H9 (cell line): ENCODE measurements at regions not wholly inside any gene's neighbourhood (a gene's known extent, or its start where the extent isn't known, plus 50 kb on each side); places are given as distances from the start of the nearest gene placed in this dataset.

ENCODE experiments used
- DNase-seq: peaks from one replicate; pipeline ENCODE4 v3.0.0-alpha.2; 2017
- H2AFZ ChIP-seq: one replicate; pipeline ENCODE4 v1.6.1; 2013; ENCODE audit warnings: mild to moderate bottlenecking, low read length, control low read depth, moderate library complexity
- H2AK5ac ChIP-seq: 2 replicates; pipeline ENCODE4 v1.6.1; 2013; ENCODE audit warnings: low read length, control low read depth, mixed read lengths; ENCODE audit not compliant: insufficient read length
- H2BK120ac ChIP-seq: one replicate; pipeline ENCODE4 v1.6.1; 2013; ENCODE audit warnings: low read depth, mild to moderate bottlenecking, low read length, control low read depth, inconsistent platforms; ENCODE audit not compliant: poor library complexity, severe bottlenecking
- H2BK12ac ChIP-seq: 2 replicates; pipeline ENCODE4 v1.6.1; 2013; ENCODE audit warnings: low read length, control low read depth, mixed read lengths, low read depth; ENCODE audit not compliant: insufficient read length
- H2BK15ac ChIP-seq: 2 replicates; pipeline ENCODE4 v1.6.1; 2013; ENCODE audit warnings: low read depth, low read length, control low read depth
- H2BK20ac ChIP-seq: one replicate; pipeline ENCODE4 v1.6.1; 2013; ENCODE audit warnings: low read depth, mild to moderate bottlenecking, low read length, control low read depth, inconsistent platforms; ENCODE audit not compliant: poor library complexity, severe bottlenecking
- H2BK5ac ChIP-seq: 2 replicates; pipeline ENCODE4 v1.6.1; 2013; ENCODE audit warnings: low read length, control low read depth, mixed read lengths; ENCODE audit not compliant: insufficient read length
- H3K14ac ChIP-seq: 2 replicates; pipeline ENCODE4 v1.6.1; 2013; ENCODE audit warnings: low read length, control low read depth; ENCODE audit not compliant: insufficient read depth
- H3K18ac ChIP-seq: 2 replicates; pipeline ENCODE4 v1.6.1; 2013; ENCODE audit warnings: low read depth, mild to moderate bottlenecking, mixed read lengths, low read length, control low read depth; ENCODE audit not compliant: insufficient read length
- H3K23ac ChIP-seq: 2 replicates; pipeline ENCODE4 v1.6.1; 2013; ENCODE audit warnings: low read length, control low read depth, mixed read lengths, low read depth; ENCODE audit not compliant: insufficient read length
- H3K23me2 ChIP-seq: 2 replicates; pipeline ENCODE4 v1.6.1; 2013; ENCODE audit warnings: low read depth, mild to moderate bottlenecking, mixed read lengths, low read length, control low read depth; ENCODE audit not compliant: insufficient read length, poor library complexity, severe bottlenecking
- H3K27ac ChIP-seq: 2 replicates; pipeline ENCODE4 v1.5.1; 2013; ENCODE audit warnings: low read length, control low read depth, mixed read lengths, low read depth; ENCODE audit not compliant: insufficient read length
- H3K27me3 ChIP-seq: 2 replicates; pipeline ENCODE4 v1.6.1; 2013; ENCODE audit warnings: low read length, control low read depth, inconsistent platforms; ENCODE audit not compliant: insufficient read depth
- H3K4ac ChIP-seq: 2 replicates; pipeline ENCODE4 v1.6.1; 2013; ENCODE audit warnings: low read depth, mild to moderate bottlenecking, control low read depth, inconsistent platforms, low read length, moderate library complexity
- H3K4me1 ChIP-seq: 2 replicates; pipeline ENCODE4 v1.6.1; 2013; ENCODE audit warnings: low read length, control low read depth, inconsistent platforms; ENCODE audit not compliant: insufficient read depth
- H3K4me2 ChIP-seq: 2 replicates; pipeline ENCODE4 v1.6.1; 2013; ENCODE audit warnings: low read length, control low read depth, mixed read lengths; ENCODE audit not compliant: insufficient read length, insufficient read depth
- H3K56ac ChIP-seq: 2 replicates; pipeline ENCODE4 v1.6.1; 2013; ENCODE audit warnings: low read depth, mild to moderate bottlenecking, mixed read lengths, low read length, control low read depth; ENCODE audit not compliant: insufficient read length
- H3K79me1 ChIP-seq: 2 replicates; pipeline ENCODE4 v1.6.1; 2013; ENCODE audit warnings: low read depth, mild to moderate bottlenecking, moderate library complexity, low read length, control low read depth, inconsistent platforms; ENCODE audit not compliant: insufficient read depth, poor library complexity, severe bottlenecking
- H3K79me2 ChIP-seq: 2 replicates; pipeline ENCODE4 v1.6.1; 2013; ENCODE audit warnings: low read length, control low read depth, inconsistent platforms; ENCODE audit not compliant: insufficient read depth
- H3K9ac ChIP-seq: 2 replicates; pipeline ENCODE4 v1.6.1; 2013; ENCODE audit warnings: low read length, control low read depth, mixed read lengths; ENCODE audit not compliant: insufficient read length; ENCODE audit errors: extremely low read depth
- H3K9me3 ChIP-seq: one replicate; pipeline ENCODE4 v1.6.1; 2013; ENCODE audit warnings: low read depth, low read length, inconsistent platforms; ENCODE audit not compliant: control insufficient read depth
- H3T11ph ChIP-seq: one replicate; pipeline ENCODE4 v1.6.1; 2013; ENCODE audit warnings: mild to moderate bottlenecking, low read length, control low read depth, inconsistent platforms
- H4K20me1 ChIP-seq: one replicate; pipeline ENCODE4 v1.6.1; 2013; ENCODE audit not compliant: control insufficient read depth, insufficient read length, insufficient read depth
- H4K5ac ChIP-seq: 2 replicates; pipeline ENCODE4 v1.6.1; 2013; ENCODE audit warnings: low read depth, mild to moderate bottlenecking, mixed read lengths, low read length, control low read depth; ENCODE audit not compliant: insufficient read length
- H4K8ac ChIP-seq: replicated peaks from 2 replicates; pipeline ENCODE4 v1.6.1; 2013; ENCODE audit warnings: low read length, control low read depth, mixed read lengths, low read depth; ENCODE audit not compliant: insufficient read length
- H4K91ac ChIP-seq: 2 replicates; pipeline ENCODE4 v1.6.1; 2013; ENCODE audit warnings: low read depth, mild to moderate bottlenecking, moderate library complexity, mixed read lengths, low read length, control low read depth; ENCODE audit not compliant: insufficient read length
- H3K27ac Mint-ChIP-seq, 3 experiments: 2 replicates in 2 of 3; 3 replicates in 1 of 3; pipeline ENCODE4 v1.8.0; 2020 to 2021; ENCODE audit warnings: mixed read lengths in 3 of 3, mild to moderate bottlenecking in 1 of 3, moderate library complexity in 1 of 3
- H3K27me3 Mint-ChIP-seq: 2 replicates; pipeline ENCODE4 v1.8.0; 2021; ENCODE audit warnings: low read depth, mild to moderate bottlenecking, moderate library complexity, mixed read lengths
- H3K36me3 Mint-ChIP-seq, 3 experiments: 2 replicates in 2 of 3; 3 replicates in 1 of 3; pipeline ENCODE4 v1.8.0; 2020 to 2021; ENCODE audit warnings: low read depth in 3 of 3, mixed read lengths in 3 of 3; ENCODE audit not compliant: insufficient read depth in 1 of 3
- H3K4me1 Mint-ChIP-seq, 2 experiments: 2 replicates each; pipeline ENCODE4 v1.8.0; 2020; ENCODE audit warnings: mixed read lengths in 2 of 2
- H3K4me3 Mint-ChIP-seq, 2 experiments: 2 replicates in 1 of 2; 3 replicates in 1 of 2; pipeline ENCODE4 v1.8.0; 2020 to 2021; ENCODE audit warnings: mild to moderate bottlenecking in 2 of 2, mixed read lengths in 2 of 2, moderate library complexity in 1 of 2
- H3K9me3 Mint-ChIP-seq, 2 experiments: 2 replicates in 1 of 2; 3 replicates in 1 of 2; pipeline ENCODE4 v1.8.0; 2020; ENCODE audit warnings: mild to moderate bottlenecking in 2 of 2, mixed read lengths in 2 of 2, moderate library complexity in 1 of 2
- CTCF ChIP-seq: fragments of 200-600 bp; sonication (generic); conservative IDR thresholded peaks from 3 replicates; pipeline ENCODE4 v1.8.0; 2021; ENCODE audit warnings: antibody characterized with exemption, mild to moderate bottlenecking
- WGBS: extraction: QIAGEN DNeasy Blood & Tissue Kit; methylation state at CpG from one replicate; pipeline ENCODE4 v1.1.7; 2013; ENCODE audit warnings: missing lambda C conversion rate, low lambda C conversion rate, mixed read lengths; ENCODE audit not compliant: insufficient read length; ENCODE audit errors: extremely low coverage; 5-methylcytosine and 5-hydroxymethylcytosine counted together

- Histone ChIP-seq H2BK12ac (no peak overlapping the region), H4K91ac (no peak overlapping the region), H4K5ac (no peak overlapping the region), H3K18ac (no peak overlapping the region), H3K56ac (no peak overlapping the region), H3K27me3 (no peaks in the 10 kb centered on the region), H3K4me1 (peaks cover 4% of the 10 kb centered on the region; the same call in 1 of the 2 replicates), H3K79me2 (no peaks in the 10 kb centered on the region), H3K79me1 (no peaks in the 10 kb centered on the region), H2BK15ac (no peak overlapping the region), H2AFZ (no peak overlapping the region), H2BK5ac (no peak overlapping the region), H4K8ac (no peak overlapping the region), H4K20me1 (no peaks in the 10 kb centered on the region), H3K27ac (no peak overlapping the region), H3T11ph (no peak overlapping the region), H2BK120ac (no peak overlapping the region), H2AK5ac (no peak overlapping the region), H3K23ac (no peak overlapping the region), H3K4ac (no peak overlapping the region), H3K14ac (no peak overlapping the region), H3K9ac (no peak overlapping the region), H3K23me2 (no peaks in the 10 kb centered on the region), H3K9me3 (no peaks in the 10 kb centered on the region), H3K4me2 (no peak overlapping the region), H2BK20ac (no peak overlapping the region)
- WGBS, result no CpG with 5 or more reads among the region's 9 CpGs
- Mint-ChIP-seq H3K27ac (peak overlapping the region; percentile 28 to 75 (median 29); a peak in 2 of 7 replicates), H3K4me1 (peaks cover 16 to 20% of the 10 kb centered on the region in 2 experiments), H3K4me3 (no peak overlapping the region; a peak in 1 of 5 replicates), H3K36me3 (peaks cover 0 to 9% (median 0%) of the 10 kb centered on the region in 3 experiments; a peak in 3 of 7 replicates), H3K27me3 (peaks cover 7% of the 10 kb centered on the region), H3K9me3 (peaks cover 8 to 10% of the 10 kb centered on the region in 2 experiments; a peak in 3 of 5 replicates)
- 0 out of 3 replicates have a peak, but pooled peaks have one; percentile 9 for TF ChIP-seq CTCF
- no peak for DNase-seq
Observed at GRCh38 chr20:48431653-48432493, 395.9 kb downstream of the PREX1 start.
